GM19035 (cell line): ENCODE measurements at regions not wholly inside any gene's neighbourhood (a gene's known extent, or its start where the extent isn't known, plus 50 kb on each side); places are given as distances from the start of the nearest gene placed in this dataset.
"Not testable (repeated sequence)": the region's sequence is repeated elsewhere in the genome, so short reads cannot be mapped to it uniquely, and the experiment has no call there.

Experiments
- ATAC-seq: cut with Tn5 transposase; IDR thresholded peaks from one replicate; pipeline ENCODE4 v1.9.1; 2021; ENCODE audit not compliant: unreplicated experiment

DNA sequence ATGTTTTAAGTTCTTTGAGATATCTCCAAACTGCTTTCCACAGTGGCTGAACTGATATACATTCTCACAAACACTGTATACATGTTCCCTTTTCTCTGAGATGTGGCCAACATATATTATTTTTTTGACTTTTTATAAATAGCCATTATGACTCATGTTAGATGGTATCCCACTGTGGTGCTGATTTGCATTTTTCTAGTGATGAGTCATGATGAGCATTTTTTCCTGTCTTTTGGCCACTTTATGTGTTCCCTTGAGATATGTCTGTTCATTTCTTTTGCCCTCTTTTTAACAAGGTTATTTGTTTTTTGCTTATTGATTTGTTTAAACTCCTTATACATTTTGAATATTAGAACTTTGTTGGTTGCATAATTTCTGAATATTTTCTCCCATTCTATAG, 1055.1 kb downstream of the NXPH1 start:
- no peak for ATAC-seq

- ATAC-seq: no peak
Observed at GRCh38 chr7:9498303-9498702, 1064.9 kb downstream of the NXPH1 start.

DNA sequence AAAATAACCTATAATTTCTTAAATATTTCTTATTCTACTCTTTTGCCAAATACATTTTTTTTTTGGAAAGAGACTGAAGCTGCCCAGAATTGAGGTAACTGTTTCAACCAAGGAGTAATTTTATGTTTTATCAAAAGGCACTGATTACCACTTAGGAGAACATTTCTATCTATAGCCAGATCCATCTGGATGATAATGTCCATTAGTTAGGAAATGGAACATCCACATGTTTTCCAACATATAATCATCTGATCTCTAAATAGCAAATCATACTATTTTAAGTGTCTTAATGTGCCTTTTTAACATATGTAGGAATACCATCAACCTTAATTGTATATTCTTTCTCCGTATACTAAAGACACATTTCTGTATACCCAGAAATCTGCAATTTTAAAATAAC, 1068.9 kb downstream of the NXPH1 start:
- no peak for ATAC-seq

GRCh38 chr7:9504678-9505077, 1071.3 kb downstream of the NXPH1 start:
- no peak for ATAC-seq

GRCh38 chr7:9505516-9505915, 1072.1 kb downstream of the NXPH1 start:
- ATAC-seq: no peak

- no peak for ATAC-seq
Observed at GRCh38 chr7:9507290-9507689, 1073.9 kb downstream of the NXPH1 start.

DNA sequence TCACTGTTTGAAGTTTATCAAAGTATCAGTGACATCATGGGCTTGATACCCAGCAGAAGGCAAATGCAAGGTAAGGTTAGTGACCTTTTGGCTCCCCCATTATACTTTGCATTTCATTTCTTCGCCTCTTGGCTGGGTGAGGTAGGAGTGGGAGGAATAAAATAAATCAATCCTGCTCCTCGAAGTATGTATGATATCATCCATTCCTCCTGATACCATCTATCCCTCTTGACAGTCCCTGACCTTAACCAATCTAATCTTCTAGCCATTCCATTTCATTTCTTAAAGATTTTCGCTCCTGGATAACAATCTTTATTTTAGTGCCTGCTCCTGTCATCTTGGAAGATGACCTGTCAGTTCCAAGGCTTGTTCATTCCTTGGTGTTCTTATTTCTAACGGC, 1083.3 kb downstream of the NXPH1 start:
- ATAC-seq: no peak

DNA sequence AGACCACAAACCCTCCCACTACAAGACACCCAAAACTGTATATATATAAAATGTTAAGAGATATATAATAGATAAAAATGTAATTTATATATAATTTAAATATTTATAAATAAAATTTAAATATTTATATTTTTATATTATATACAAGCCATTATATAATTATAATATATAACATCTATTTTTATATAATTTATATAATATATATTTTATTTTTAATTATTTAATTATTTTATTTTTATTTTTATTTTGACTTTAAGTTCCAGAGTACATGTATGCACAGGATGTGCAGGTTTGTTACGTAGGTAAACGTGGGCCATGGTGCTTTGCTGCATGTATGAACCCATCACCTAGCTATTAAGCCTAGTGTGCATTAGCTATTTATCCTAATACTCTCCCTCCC, 1090.2 kb downstream of the NXPH1 start:
- ATAC-seq: no peak

DNA sequence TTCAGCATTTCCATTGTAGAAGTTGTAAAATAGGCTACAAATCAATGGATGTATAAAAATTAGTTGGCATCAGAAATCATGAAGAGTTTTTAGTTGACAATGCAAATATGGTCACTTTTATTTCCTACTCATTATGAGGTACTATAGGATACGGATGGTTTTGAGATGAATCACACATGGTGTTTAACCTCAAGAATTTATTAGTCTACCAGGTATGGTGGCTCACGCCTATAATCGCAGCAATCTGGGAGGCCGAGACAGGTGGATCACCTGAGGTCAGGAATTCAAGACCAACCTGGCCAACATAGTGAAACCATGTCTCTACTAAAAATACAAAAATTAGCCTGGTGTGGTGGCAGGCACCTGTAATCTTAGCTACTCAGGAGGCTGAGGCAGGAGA, 1119.0 kb downstream of the NXPH1 start:
- ATAC-seq: not testable (repeated sequence)

DNA sequence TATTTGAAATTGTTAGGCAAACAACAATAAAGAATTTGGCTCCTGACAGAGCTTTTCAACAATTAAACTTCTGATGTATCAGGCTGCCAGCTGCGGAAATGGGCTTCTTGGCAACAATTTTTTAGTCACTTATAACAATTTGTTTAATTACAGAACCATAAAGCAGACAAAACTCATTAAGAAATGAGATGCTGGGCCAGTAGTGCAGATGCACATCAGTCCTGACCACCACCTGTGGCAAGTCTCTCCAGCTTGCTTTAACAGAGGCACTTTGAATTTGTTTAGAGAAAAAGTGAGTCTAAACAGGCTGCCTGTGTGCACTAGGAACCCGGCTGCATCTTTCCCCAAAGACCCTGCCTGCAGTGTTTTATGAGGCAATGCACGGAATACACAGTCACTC, 1124.4 kb downstream of the NXPH1 start:
- no peak for ATAC-seq

GRCh38 chr7:9575716-9576115, 1142.3 kb downstream of the NXPH1 start:
- no peak for ATAC-seq

GRCh38 chr7:9582824-9583223, 1149.4 kb downstream of the NXPH1 start:
- ATAC-seq: no peak

DNA sequence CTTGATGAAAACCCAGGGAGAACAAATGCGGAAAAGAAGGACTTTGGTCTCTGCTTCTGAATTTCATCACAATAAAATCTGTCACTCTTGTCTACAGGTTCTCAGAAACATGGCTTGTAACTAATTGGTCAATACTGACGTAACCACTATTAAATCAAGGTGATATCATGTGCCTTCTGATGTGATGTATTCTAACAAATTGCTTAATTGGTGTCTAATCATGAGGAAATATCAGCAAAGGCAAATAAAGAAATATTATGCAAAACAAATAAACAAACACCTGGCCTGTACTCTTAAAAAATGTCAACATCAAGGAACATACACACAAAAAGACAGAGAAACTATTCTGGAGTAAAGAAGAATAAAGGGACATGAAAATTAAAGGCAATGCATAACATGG, 1165.0 kb downstream of the NXPH1 start:
- ATAC-seq: no peak

- no peak for ATAC-seq
Observed at GRCh38 chr7:9600974-9601373, 1167.6 kb downstream of the NXPH1 start.

GRCh38 chr7:9603291-9603690, 1169.9 kb downstream of the NXPH1 start:
- no peak for ATAC-seq

- no peak for ATAC-seq
Observed at GRCh38 chr7:9608560-9608959, 1175.2 kb downstream of the NXPH1 start.

- ATAC-seq: not testable (repeated sequence)
Observed at GRCh38 chr7:9620899-9621298, 1187.5 kb downstream of the NXPH1 start.

- ATAC-seq: not testable (repeated sequence)
Observed at GRCh38 chr7:9621306-9621902, 1188.0 kb downstream of the NXPH1 start.

DNA sequence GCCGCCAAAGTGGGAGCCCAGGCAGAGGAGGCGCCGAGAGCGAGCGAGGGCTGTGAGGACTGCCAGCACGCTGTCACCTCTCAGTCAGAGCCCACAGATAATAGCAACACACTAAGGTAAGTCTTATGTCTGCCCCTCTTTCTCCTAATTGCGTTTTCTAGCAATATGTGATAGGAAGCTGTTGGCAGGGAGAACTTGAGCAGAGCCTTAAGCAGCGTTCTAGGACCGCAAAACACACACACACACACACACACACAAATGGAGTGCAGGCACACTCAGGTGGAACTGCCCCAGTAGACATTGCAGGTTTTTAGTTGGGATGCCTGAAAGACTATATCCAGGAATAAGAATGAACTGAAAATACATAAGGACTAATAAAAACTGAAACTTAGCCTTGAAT, 1188.5 kb downstream of the NXPH1 start:
- no peak for ATAC-seq

DNA sequence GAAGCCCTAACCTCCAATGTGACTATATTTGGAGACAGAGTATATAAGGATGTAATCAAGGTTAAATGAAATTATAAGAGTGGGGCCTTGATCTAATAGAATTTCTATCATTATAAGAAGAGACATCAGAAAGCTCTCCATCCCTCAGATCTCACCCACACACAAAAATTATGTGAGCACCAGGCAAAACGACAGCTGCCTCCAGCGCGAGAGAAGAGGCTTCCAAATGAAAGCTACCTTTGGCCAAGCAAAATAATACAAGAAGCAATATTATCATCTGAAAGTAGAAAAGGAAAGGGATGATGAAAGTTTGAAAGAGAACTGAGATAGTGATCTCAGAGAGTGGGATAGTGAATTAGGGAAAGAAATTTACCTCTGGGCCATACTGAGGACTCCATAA, 1192.5 kb downstream of the NXPH1 start:
- ATAC-seq: no peak

DNA sequence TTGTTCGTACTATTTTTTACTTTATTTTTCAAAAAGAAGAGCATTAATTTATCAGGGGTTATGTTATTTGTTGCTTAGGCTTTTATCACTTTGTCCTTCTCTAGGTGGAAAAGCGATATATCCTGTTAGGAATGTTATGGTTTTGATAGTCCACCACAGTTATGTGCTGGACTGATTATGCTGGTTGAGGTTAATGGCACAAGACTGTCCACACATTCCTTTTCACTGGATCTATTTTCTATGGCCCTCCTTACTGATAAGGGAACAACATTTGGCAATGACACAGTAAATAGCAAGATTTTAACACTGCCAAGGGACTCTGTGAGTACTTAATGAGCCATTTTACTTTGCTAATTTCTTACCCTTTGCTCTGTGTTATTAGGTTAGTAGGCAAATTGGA, 1212.3 kb downstream of the NXPH1 start:
- no peak for ATAC-seq

DNA sequence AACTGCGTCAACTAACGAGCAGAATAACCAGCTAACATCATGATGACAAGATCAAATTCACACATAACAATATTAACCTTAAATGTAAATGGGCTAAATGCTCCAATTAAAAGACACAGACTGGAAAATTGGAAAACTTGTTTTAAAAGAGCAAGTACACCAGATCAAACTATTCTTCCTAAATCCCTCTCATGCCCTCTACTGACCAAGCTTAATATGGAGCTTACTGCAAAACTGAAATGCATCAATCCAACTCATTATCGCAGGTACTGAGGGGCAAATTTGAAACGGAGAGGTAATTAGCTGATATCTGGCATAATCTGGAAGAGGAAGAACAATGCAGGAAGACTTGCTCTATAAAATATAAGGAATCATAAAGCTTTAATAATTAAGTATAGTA, 1223.8 kb downstream of the NXPH1 start:
- ATAC-seq: no peak
